Upper lobe of right lung (tissue), 1 donor: ENCODE measurements at regions not wholly inside any gene's neighbourhood (a gene's known extent, or its start where the extent isn't known, plus 50 kb on each side); places are given as distances from the start of the nearest gene placed in this dataset.

ENCODE experiments used
- ATAC-seq: fragments of 200-7000 bp; cut with Tn5 transposase; one replicate; pipeline ENCODE4 v1.9.1; 2020; ENCODE audit warnings: mild to moderate bottlenecking, moderate library complexity
- DNase-seq: peaks from one replicate; pipeline ENCODE4 v3.0.0-alpha.2; 2020
- H3K27ac ChIP-seq: fragments of 200-600 bp; one replicate; pipeline ENCODE4 v1.8.0; 2022
- H3K27me3 ChIP-seq: fragments of 200-600 bp; one replicate; pipeline ENCODE4 v1.8.0; 2022; ENCODE audit warnings: mild to moderate bottlenecking
- H3K36me3 ChIP-seq: fragments of 200-600 bp; one replicate; pipeline ENCODE4 v1.8.0; 2022
- H3K4me1 ChIP-seq: fragments of 200-600 bp; one replicate; pipeline ENCODE4 v1.8.0; 2022
- H3K4me3 ChIP-seq: fragments of 200-600 bp; one replicate; pipeline ENCODE4 v1.8.0; 2022; ENCODE audit warnings: mild to moderate bottlenecking
- H3K9me3 ChIP-seq: fragments of 200-600 bp; one replicate; pipeline ENCODE4 v1.8.0; 2022
- intact Hi-C: fragments of 100-400 bp; cut with DNase I; formaldehyde crosslinking; loops from one replicate; pipeline ENCODE4 v1.11.0; 2022
- TF ChIP-seq, protein P1 (sequence below): fragments of 200-600 bp; IDR thresholded peaks from one replicate; pipeline ENCODE4 v1.8.0; 2022; ENCODE audit warnings: antibody characterized with exemption
- donor health status: DM: no; HTN: yes; CAD: no; lungs with severe emphysema.

DNA sequence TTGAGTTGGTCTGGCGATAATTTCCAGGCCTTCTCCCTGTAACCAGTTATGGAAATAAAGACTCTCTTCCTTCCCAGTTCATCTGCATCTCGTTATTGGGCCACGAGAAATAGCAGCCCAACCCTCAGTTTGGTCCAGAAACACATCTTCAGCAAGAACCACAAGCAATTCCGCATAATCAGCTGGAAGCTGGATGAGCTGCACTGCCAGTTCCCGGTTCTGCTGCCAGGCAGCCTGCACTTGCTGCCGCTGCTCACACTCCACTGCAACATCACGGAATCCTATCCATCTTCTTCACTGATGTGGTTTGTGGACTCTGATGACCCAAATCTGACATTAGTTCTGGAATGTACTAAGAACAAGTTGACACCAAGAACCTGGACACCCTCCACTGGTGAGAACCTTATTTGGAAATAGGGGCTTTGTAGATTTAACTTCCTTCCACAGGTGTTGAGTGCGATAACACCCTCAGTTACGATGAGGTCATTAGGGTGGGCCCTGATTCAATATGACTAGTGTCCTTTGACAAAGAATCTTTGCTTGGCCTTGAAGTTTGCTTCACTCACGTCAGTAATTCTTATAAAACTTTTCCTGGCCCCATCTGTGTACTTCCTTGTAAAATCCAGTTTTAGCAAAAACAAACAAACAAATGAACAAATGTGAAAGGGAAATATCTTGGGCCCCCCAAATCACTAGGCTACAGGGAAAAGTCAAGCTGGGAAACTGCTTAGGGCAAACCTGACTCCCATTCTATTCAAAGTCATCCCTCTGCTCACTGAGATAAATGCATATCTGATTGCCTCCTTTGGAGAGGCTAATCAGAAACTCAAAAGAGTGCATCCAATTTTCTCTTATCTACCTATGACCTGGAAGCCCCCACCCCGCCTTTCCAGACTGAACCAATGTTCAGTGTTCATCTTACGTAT lies 221.9 kb upstream of the PROK2 start:
- no peak for DNase-seq
- intact Hi-C loops = no loop called here

DNA sequence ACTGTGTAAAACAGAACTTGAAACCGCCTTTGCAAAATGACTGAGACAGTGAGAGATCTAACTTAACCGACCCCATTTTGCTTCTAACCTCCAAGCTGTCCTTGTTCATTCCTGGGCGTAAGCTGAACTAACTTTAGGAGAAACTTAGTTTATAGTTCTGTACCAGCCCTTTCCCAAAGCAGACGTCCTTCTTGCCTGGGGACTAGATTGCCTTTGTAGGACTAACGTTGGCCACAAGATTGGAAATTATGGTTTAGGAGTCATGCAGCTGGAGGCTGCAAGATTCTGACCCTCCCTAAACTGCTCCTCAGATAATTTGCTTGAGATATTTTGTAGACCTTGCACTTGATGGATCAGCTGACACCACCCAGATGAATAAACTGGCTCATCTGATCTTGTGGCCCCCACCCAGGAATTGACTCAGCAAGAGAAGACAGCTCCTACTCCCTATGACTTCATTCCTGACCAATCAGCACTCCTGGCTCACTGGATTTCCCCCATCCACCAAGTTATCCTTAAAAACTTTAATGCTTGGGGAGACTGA lies 219.9 kb upstream of the PROK2 start:
- no peak for ATAC-seq
- Histone ChIP-seq H3K4me3 (no peak overlapping the region), H3K9me3 (no peaks in the 10 kb centered on the region), H3K4me1 (no peaks in the 10 kb centered on the region), H3K27me3 (no peaks in the 10 kb centered on the region), H3K36me3 (no peaks in the 10 kb centered on the region), H3K27ac (no peak overlapping the region)
- TF ChIP-seq, protein P1, sequence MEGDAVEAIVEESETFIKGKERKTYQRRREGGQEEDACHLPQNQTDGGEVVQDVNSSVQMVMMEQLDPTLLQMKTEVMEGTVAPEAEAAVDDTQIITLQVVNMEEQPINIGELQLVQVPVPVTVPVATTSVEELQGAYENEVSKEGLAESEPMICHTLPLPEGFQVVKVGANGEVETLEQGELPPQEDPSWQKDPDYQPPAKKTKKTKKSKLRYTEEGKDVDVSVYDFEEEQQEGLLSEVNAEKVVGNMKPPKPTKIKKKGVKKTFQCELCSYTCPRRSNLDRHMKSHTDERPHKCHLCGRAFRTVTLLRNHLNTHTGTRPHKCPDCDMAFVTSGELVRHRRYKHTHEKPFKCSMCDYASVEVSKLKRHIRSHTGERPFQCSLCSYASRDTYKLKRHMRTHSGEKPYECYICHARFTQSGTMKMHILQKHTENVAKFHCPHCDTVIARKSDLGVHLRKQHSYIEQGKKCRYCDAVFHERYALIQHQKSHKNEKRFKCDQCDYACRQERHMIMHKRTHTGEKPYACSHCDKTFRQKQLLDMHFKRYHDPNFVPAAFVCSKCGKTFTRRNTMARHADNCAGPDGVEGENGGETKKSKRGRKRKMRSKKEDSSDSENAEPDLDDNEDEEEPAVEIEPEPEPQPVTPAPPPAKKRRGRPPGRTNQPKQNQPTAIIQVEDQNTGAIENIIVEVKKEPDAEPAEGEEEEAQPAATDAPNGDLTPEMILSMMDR = no peak
- DNase-seq = no peak
- intact Hi-C loops = no loop called here

More for the DNA sequence above, 221.9 kb upstream of the PROK2 start:
- Histone ChIP-seq H3K27ac (no peak overlapping the region), H3K36me3 (no peaks in the 10 kb centered on the region), H3K27me3 (no peaks in the 10 kb centered on the region), H3K4me3 (no peak overlapping the region), H3K9me3 (no peaks in the 10 kb centered on the region), H3K4me1 (no peaks in the 10 kb centered on the region)
- TF ChIP-seq, protein P1 = no peak
- ATAC-seq = no peak

DNA sequence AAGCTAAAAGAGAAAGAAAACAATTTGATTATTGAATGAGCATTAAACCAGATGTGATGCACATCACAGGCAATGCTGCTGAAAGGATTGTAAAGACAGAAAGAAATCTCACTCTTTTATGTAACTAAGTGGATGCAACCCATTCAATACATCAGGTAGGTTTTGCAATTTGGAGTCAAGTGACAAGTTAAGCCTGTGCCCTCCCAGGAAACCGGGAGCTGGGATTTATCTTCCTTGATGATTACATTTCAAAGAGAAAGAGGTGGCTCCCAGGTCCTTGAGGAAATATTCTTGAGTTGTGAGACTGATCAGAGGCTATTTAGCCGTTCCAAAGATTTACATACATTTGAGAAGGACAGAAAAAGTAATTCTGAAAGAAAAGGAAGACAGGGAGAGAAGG lies 219.0 kb upstream of the PROK2 start:
- DNase-seq = no peak
- ATAC-seq = no peak
- H3K27ac ChIP-seq = no peak overlapping the region
- TF ChIP-seq, protein P1 = no peak
- H3K4me1 ChIP-seq = no peaks in the 10 kb centered on the region
- no peak overlapping the region for H3K4me3 ChIP-seq
- no peaks in the 10 kb centered on the region for H3K9me3 ChIP-seq
- H3K36me3 ChIP-seq = no peaks in the 10 kb centered on the region
- intact Hi-C loops = no loop called here
- no peaks in the 10 kb centered on the region for H3K27me3 ChIP-seq

DNA sequence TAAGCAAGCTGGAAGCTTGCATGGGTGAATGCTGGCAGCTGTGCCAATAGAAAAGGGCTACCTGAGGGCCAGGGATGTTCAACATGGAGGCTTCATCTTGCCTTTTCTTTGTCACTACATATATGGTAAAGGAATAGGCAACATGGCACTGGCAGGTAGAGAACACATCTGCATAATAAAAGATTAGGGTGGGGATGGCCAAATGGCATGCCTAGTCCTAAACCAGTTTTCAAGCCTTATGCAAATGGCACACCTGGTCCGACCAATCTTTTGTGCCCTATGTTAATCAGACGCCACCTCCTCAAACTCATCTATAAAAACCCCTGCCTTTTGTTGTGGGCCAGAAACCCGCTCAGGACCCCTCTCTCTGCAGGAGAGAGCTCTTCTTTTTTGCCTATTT lies 216.8 kb upstream of the PROK2 start:
- Histone ChIP-seq H3K4me3 (no peak overlapping the region), H3K4me1 (no peaks in the 10 kb centered on the region), H3K27ac (no peak overlapping the region), H3K9me3 (no peaks in the 10 kb centered on the region), H3K27me3 (no peaks in the 10 kb centered on the region), H3K36me3 (no peaks in the 10 kb centered on the region)
- no peak for DNase-seq
- TF ChIP-seq, protein P1 = no peak
- intact Hi-C loops = no loop called here
- ATAC-seq = no peak

DNA sequence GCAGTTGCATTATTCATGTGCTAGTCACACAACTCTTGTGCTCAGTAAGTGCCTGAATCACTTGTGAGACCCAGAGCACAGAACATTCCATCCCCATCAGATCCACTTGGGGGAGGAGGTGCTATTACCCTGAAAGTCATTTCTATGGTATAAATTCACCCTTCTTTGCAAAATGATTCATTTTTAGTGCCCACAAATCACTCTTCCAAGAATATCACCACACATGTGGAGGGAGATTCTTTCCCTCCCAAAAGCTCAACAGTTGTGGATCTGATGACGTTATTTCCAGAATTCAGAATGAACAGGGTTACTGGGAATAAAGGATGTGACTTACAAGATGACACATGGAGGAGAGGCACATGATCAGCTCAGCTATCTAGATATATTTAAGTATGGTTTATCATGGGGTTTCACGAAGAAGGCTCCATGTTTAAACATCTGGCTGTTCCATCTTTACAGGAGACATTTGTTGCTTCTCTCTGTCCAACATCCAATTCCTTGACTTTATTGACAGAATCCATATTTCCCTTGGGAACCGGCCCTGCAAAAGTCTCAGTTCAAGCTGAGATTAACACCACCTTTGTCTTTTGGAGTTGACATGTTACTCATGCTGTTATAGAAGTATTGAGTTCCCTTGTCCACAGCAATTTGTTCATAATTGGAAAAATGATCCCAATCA lies 214.2 kb upstream of the PROK2 start:
- DNase-seq (no peak), ATAC-seq (no peak)

More for the DNA sequence above, 214.2 kb upstream of the PROK2 start:
- no peaks in the 10 kb centered on the region for H3K4me1 ChIP-seq
- no peaks in the 10 kb centered on the region for H3K9me3 ChIP-seq
- H3K36me3 ChIP-seq = no peaks in the 10 kb centered on the region
- intact Hi-C loops = no loop called here
- TF ChIP-seq, protein P1 = no peak
- no peak overlapping the region for H3K27ac ChIP-seq
- no peak overlapping the region for H3K4me3 ChIP-seq
- H3K27me3 ChIP-seq = no peaks in the 10 kb centered on the region
